SK-N-SH (cell line): ENCODE measurements at regions not wholly inside any gene's neighbourhood (a gene's known extent, or its start where the extent isn't known, plus 50 kb on each side); places are given as distances from the start of the nearest gene placed in this dataset.

Experiments used
- CTCF ChIA-PET: fragments of 300-600, 350-600 bp; formaldehyde crosslinking; extraction: SDS; loops from one replicate; lab custom pipeline; 2021; lab: Yijun Ruan, JAX
- POLR2A ChIA-PET: fragments of 350-600 bp; sonication (Branson Sonifier 250); formaldehyde crosslinking; extraction: SDS; loops from one replicate; lab custom pipeline; 2020; ENCODE audit warnings: antibody characterized with exemption, inconsistent platforms; lab: Yijun Ruan, JAX
- DNase-seq: peaks from one replicate; pipeline ENCODE4 v3.0.0; 2012
- H2AFZ ChIP-seq: fragments of 200-600 bp; sonication (generic); 2 replicates; pipeline ENCODE4 v1.8.1; 2016; ENCODE audit warnings: antibody characterized with exemption, mild to moderate bottlenecking, low read depth
- H3F3A ChIP-seq: fragments of 200-600 bp; sonication (generic); replicated peaks from 2 replicates; pipeline ENCODE3; 2016; ENCODE audit warnings: antibody characterized with exemption, mild to moderate bottlenecking; ENCODE audit not compliant: insufficient read depth
- H3K27ac ChIP-seq, 2 experiments: fragments of 200-500 bp in 1 of 2; fragments of 200-600 bp in 1 of 2; sonication (Bioruptor generic) in 1 of 2; sonication (generic), shearing (Covaris generic) in 1 of 2; 2 replicates each; pipeline versions ENCODE4 v1.5.1 to v1.6.1; 2014 to 2016; ENCODE audit warnings: low read depth in 2 of 2, inconsistent platforms in 1 of 2, low read length in 1 of 2, mild to moderate bottlenecking in 1 of 2, mixed read lengths in 1 of 2
- H3K27me3 ChIP-seq: fragments of 200-600 bp; sonication (generic), shearing (Covaris generic); 2 replicates; pipeline ENCODE4 v1.6.1; 2016; ENCODE audit warnings: mixed run types; ENCODE audit not compliant: insufficient read depth
- H3K36me3 ChIP-seq, 2 experiments: fragments of 200-500 bp in 1 of 2; fragments of 200-600 bp in 1 of 2; sonication (Bioruptor generic) in 1 of 2; sonication (generic) in 1 of 2; replicated peaks in 1 of 2; 2 replicates each; pipeline versions ENCODE3 to v1.5.1; 2014 to 2016; ENCODE audit warnings: low read length in 1 of 2, mild to moderate bottlenecking in 1 of 2; ENCODE audit not compliant: insufficient read depth in 2 of 2, control insufficient read depth in 1 of 2
- H3K4me1 ChIP-seq, 2 experiments: fragments of 200-500 bp in 1 of 2; fragments of 200-600 bp in 1 of 2; sonication (Bioruptor generic) in 1 of 2; sonication (generic), shearing (Covaris generic) in 1 of 2; 2 replicates each; pipeline versions ENCODE4 v1.5.1 to v1.6.1; 2014 to 2016; ENCODE audit warnings: low read depth in 1 of 2, low read length in 1 of 2, mixed run types in 1 of 2; ENCODE audit not compliant: insufficient read depth in 2 of 2, control insufficient read depth in 1 of 2
- H3K4me2 ChIP-seq: fragments of 200-600 bp; sonication (generic), shearing (Covaris generic); 2 replicates; pipeline ENCODE4 v1.6.1; 2017; ENCODE audit warnings: mixed run types
- H3K4me3 ChIP-seq, 2 experiments: fragments of 200-500 bp in 1 of 2; fragments of 200-600 bp in 1 of 2; sonication (Bioruptor generic) in 1 of 2; sonication (generic), shearing (Covaris generic) in 1 of 2; 2 replicates each; pipeline versions ENCODE4 v1.5.1 to v1.8.1; 2014 to 2016; ENCODE audit warnings: low read depth in 2 of 2, inconsistent platforms in 1 of 2, low read length in 1 of 2, mild to moderate bottlenecking in 1 of 2, mixed read lengths in 1 of 2, moderate library complexity in 1 of 2
- H3K79me2 ChIP-seq: fragments of 200-600 bp; sonication (generic); 2 replicates; pipeline ENCODE4 v1.8.1; 2017; ENCODE audit warnings: mild to moderate bottlenecking; ENCODE audit not compliant: insufficient read depth
- H3K9ac ChIP-seq: fragments of 200-600 bp; sonication (generic); 2 replicates; pipeline ENCODE4 v1.6.1; 2017; ENCODE audit warnings: mixed run types
- H3K9me2 ChIP-seq: fragments of 200-600 bp; sonication (generic); 2 replicates; pipeline ENCODE4 v1.6.1; 2017; ENCODE audit warnings: mixed run types
- H3K9me3 ChIP-seq: fragments of 200-600 bp; sonication (generic); 2 replicates; pipeline ENCODE4 v1.6.1; 2017; ENCODE audit warnings: mixed run types, mild to moderate bottlenecking, moderate library complexity
- H4K20me1 ChIP-seq: fragments of 200-600 bp; sonication (generic); 2 replicates; pipeline ENCODE4 v1.6.1; 2017; ENCODE audit warnings: mild to moderate bottlenecking, mixed run types; ENCODE audit not compliant: insufficient read depth
- ELF1 ChIP-seq: IDR thresholded peaks from 2 replicates; pipeline ENCODE4 v1.4.0; 2012
- EZH2phosphoT487 ChIP-seq: fragments of 200-600 bp; sonication (generic); IDR thresholded peaks from 2 replicates; pipeline ENCODE4 v1.6.1; 2017; ENCODE audit warnings: low read depth, mixed run types, mild to moderate bottlenecking, antibody characterized with exemption, moderate library complexity, borderline replicate concordance
- FOXJ3 ChIP-seq: sonication (generic); formaldehyde crosslinking; IDR thresholded peaks from 2 replicates; pipeline ENCODE4 v1.5.1; 2020; ENCODE audit warnings: mild to moderate bottlenecking, missing genetic modification reagents
- FOXM1 ChIP-seq: IDR thresholded peaks from 2 replicates; pipeline ENCODE4 v1.4.0; 2012; ENCODE audit warnings: low read depth, mild to moderate bottlenecking
- GATA2 ChIP-seq: sonication (generic); formaldehyde crosslinking; IDR thresholded peaks from 2 replicates; pipeline ENCODE4 v1.5.0; 2020; ENCODE audit warnings: mild to moderate bottlenecking, missing genetic modification reagents
- IRF3 ChIP-seq: fragments of 150-350 bp; IDR thresholded peaks from 2 replicates; pipeline ENCODE4 v1.6.1; 2016; ENCODE audit warnings: mild to moderate bottlenecking, low read depth, low read length
- MXI1 ChIP-seq: IDR thresholded peaks from 2 replicates; pipeline ENCODE4 v1.6.1; 2012; ENCODE audit warnings: mild to moderate bottlenecking, low read depth, low read length, improper control_type of control experiment
- NFIC ChIP-seq: IDR thresholded peaks from 2 replicates; pipeline ENCODE4 v1.4.0; 2012; ENCODE audit warnings: borderline replicate concordance
- NRF1 ChIP-seq: IDR thresholded peaks from 2 replicates; pipeline ENCODE4 v1.6.1; 2012; ENCODE audit warnings: low read depth, mild to moderate bottlenecking, low read length
- POLR2AphosphoS5 ChIP-seq: IDR thresholded peaks from 2 replicates; pipeline ENCODE4 v1.6.1; 2012; ENCODE audit warnings: low read depth, low read length
- RAD21 ChIP-seq: IDR thresholded peaks from 2 replicates; pipeline ENCODE4 v1.6.1; 2012; ENCODE audit warnings: mild to moderate bottlenecking, low read length
- RXRA ChIP-seq: IDR thresholded peaks from 2 replicates; pipeline ENCODE4 v1.4.0; 2012; ENCODE audit warnings: low read depth, mild to moderate bottlenecking, borderline replicate concordance
- TCF12 ChIP-seq: IDR thresholded peaks from 2 replicates; pipeline ENCODE4 v1.4.0; 2012
- WGBS: methylation state at CpG from one replicate; pipeline ENCODE4 v1.1.6; 2017; ENCODE audit warnings: low lambda C conversion rate; 5-methylcytosine and 5-hydroxymethylcytosine counted together
- TF ChIP-seq, protein P1 (sequence below): fragments of 200-600 bp; sonication (generic); IDR thresholded peaks from 2 replicates; pipeline ENCODE4 v1.6.1; 2017; ENCODE audit warnings: antibody characterized with exemption, mild to moderate bottlenecking, moderate library complexity

DNA sequence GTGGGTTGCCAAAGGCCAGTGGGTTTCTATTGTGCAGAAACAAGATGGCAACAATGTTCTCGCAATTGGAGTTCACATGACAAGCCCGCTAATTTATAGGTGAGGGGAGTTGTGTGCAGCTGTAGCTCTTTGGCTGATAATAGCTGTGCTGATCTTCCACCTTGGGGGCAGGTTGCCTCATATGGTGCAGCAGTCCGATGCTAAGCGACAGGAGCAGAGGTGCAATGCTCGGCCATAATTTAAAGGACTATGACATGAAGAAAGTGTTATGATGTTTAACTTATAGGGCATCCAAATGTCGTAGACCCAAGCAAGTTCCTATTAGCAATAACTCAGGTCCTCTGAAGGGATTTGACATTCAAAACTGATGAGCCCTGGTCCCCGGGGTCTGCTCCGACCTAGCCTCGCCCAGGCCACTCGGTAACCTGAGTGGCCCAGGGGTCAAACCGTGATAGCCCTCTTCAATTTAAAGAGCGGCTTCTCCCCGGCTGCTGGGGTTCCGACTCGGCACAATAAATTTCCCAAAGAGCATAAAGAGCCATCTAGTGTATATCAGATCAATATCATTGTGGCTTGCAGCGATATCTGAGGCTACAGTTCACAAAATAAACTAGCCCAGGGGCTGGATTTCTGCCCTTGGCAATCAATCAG, 724.0 kb downstream of the IRX1 start:
- no peak for DNase-seq
- no peaks in the 10 kb centered on the region for H3K79me2 ChIP-seq
- H3K9ac ChIP-seq = no peak overlapping the region
- TF ChIP-seq, protein P1, sequence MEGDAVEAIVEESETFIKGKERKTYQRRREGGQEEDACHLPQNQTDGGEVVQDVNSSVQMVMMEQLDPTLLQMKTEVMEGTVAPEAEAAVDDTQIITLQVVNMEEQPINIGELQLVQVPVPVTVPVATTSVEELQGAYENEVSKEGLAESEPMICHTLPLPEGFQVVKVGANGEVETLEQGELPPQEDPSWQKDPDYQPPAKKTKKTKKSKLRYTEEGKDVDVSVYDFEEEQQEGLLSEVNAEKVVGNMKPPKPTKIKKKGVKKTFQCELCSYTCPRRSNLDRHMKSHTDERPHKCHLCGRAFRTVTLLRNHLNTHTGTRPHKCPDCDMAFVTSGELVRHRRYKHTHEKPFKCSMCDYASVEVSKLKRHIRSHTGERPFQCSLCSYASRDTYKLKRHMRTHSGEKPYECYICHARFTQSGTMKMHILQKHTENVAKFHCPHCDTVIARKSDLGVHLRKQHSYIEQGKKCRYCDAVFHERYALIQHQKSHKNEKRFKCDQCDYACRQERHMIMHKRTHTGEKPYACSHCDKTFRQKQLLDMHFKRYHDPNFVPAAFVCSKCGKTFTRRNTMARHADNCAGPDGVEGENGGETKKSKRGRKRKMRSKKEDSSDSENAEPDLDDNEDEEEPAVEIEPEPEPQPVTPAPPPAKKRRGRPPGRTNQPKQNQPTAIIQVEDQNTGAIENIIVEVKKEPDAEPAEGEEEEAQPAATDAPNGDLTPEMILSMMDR = no peak
- no peaks in the 10 kb centered on the region for H3K9me2 ChIP-seq
- no peak overlapping the region for H2AFZ ChIP-seq
- CTCF ChIA-PET = no interaction called here
- no peaks in the 10 kb centered on the region for H3F3A ChIP-seq
- WGBS = 0% methylated on average over 8 of the region's 16 CpGs
- H3K27ac ChIP-seq = no peak overlapping the region
- POLR2A ChIA-PET = no interaction called here
- H3K4me1 ChIP-seq = no peaks in the 10 kb centered on the region
- no peaks in the 10 kb centered on the region for H4K20me1 ChIP-seq
- no peaks in the 10 kb centered on the region for H3K27me3 ChIP-seq
- H3K4me3 ChIP-seq = no peak overlapping the region
- no peak overlapping the region for H3K4me2 ChIP-seq
- no peaks in the 10 kb centered on the region for H3K36me3 ChIP-seq
- no peaks in the 10 kb centered on the region for H3K9me3 ChIP-seq

- no peaks in the 10 kb centered on the region for H3K27me3 ChIP-seq
- H3K27ac ChIP-seq = no peak overlapping the region
- no peak overlapping the region for H2AFZ ChIP-seq
- H3K4me3 ChIP-seq = no peak overlapping the region
- H3K9ac ChIP-seq = no peak overlapping the region
- ChIA-PET POLR2A (no interaction called here), CTCF (no interaction called here)
- no peaks in the 10 kb centered on the region for H4K20me1 ChIP-seq
- H3K79me2 ChIP-seq = no peaks in the 10 kb centered on the region
- no peaks in the 10 kb centered on the region for H3K9me3 ChIP-seq
- no peaks in the 10 kb centered on the region for H3K9me2 ChIP-seq
- no peaks in the 10 kb centered on the region for H3F3A ChIP-seq
- no peak overlapping the region for H3K4me2 ChIP-seq
- no peaks in the 10 kb centered on the region for H3K36me3 ChIP-seq
- TF ChIP-seq MXI1 (no peak), RXRA (no peak), EZH2phosphoT487 (no peak), NRF1 (no peak), POLR2AphosphoS5 (no peak), FOXJ3 (CRISPR knock-in tag) (no peak), ELF1 (no peak), RAD21 (no peak), IRF3 (no peak), FOXM1 (no peak), NFIC (no peak), TCF12 (no peak), GATA2 (CRISPR knock-in tag) (no peak)
- TF ChIP-seq, all 33 proteins: peak for 0
- WGBS = 0% methylated on average over 2 of the region's 2 CpGs
- DNase-seq = no peak
- H3K4me1 ChIP-seq = no peaks in the 10 kb centered on the region
Observed at GRCh38 chr5:4330327-4330726, 734.7 kb downstream of the IRX1 start.
